Endothelial cell of umbilical vein (primary cell): ENCODE measurements at regions not wholly inside any gene's neighbourhood (a gene's known extent, or its start where the extent isn't known, plus 50 kb on each side); places are given as distances from the start of the nearest gene placed in this dataset.

Source experiments
- BruUV-seq: library from RNA; stranded (reverse); fragments of 400-500 nt; replicated peaks from 2 replicates; lab custom pipeline; 2021; lab: Mats Ljungman, UMichigan
- CTCF ChIA-PET: fragments of 300-600, 350-600 bp; sonication (Branson Sonifier 250); formaldehyde crosslinking; loops from one replicate; lab custom pipeline; 2021; ENCODE audit warnings: antibody characterized with exemption, inconsistent platforms; lab: Charles Lee
- POLR2A ChIA-PET: fragments of 300-600, 350-600 bp; sonication (Branson Sonifier 250); formaldehyde crosslinking; loops from one replicate; lab custom pipeline; 2021; ENCODE audit warnings: antibody characterized with exemption, inconsistent platforms; lab: Charles Lee
- DNase-seq: peaks from one replicate; pipeline ENCODE4 v3.0.0-alpha.2; 2011; ENCODE audit warnings: low read depth, low spot score
- FAIRE-seq: peaks from 2 replicates; lab custom pipeline; 2011; peaks lifted over from hg19 to GRCh38; lab: Jason Lieb, UNC
- H2AFZ ChIP-seq: 2 replicates; pipeline ENCODE4 v1.6.0; 2012; ENCODE audit warnings: low read depth, low read length, control low read depth, inconsistent platforms
- H3K27ac ChIP-seq: 2 replicates; pipeline ENCODE4 v1.5.1; 2011; ENCODE audit warnings: low read depth, mild to moderate bottlenecking, control low read depth, low read length, moderate library complexity; ENCODE audit not compliant: insufficient read depth
- H3K27me3 ChIP-seq, 2 experiments: 2 replicates each; pipeline versions ENCODE4 v1.6.0 to v1.6.1; 2011; ENCODE audit warnings: low read length in 2 of 2, mixed read lengths in 1 of 2; ENCODE audit not compliant: control insufficient read depth in 2 of 2, insufficient read depth in 2 of 2
- H3K36me3 ChIP-seq, 2 experiments: 2 replicates in 1 of 2; 3 replicates in 1 of 2; pipeline ENCODE4 v1.5.1; 2011; ENCODE audit warnings: low read length in 2 of 2, mild to moderate bottlenecking in 1 of 2, moderate library complexity in 1 of 2; ENCODE audit not compliant: control insufficient read depth in 2 of 2, insufficient read depth in 2 of 2; ENCODE audit errors: extremely low read depth in 1 of 2
- H3K4me1 ChIP-seq: 3 replicates; pipeline ENCODE4 v1.5.1; 2011; ENCODE audit warnings: mild to moderate bottlenecking, low read length; ENCODE audit not compliant: control insufficient read depth, insufficient read depth; ENCODE audit errors: extremely low read depth
- H3K4me2 ChIP-seq: 2 replicates; pipeline ENCODE4 v1.6.1; 2011; ENCODE audit warnings: low read length, control low read depth, mixed read lengths; ENCODE audit not compliant: insufficient read depth
- H3K4me3 ChIP-seq, 3 experiments: fragments of 200-600 bp in 1 of 3; sonication (generic), shearing (Covaris generic) in 1 of 3; replicated peaks in 1 of 3; 2 replicates each; pipeline ENCODE4 v1.5.1; 2011 to 2016; ENCODE audit warnings: control low read depth in 3 of 3, low read length in 3 of 3, mild to moderate bottlenecking in 2 of 3, inconsistent platforms in 1 of 3, low read depth in 1 of 3, moderate library complexity in 1 of 3; ENCODE audit not compliant: insufficient read depth in 1 of 3
- H3K79me2 ChIP-seq: 2 replicates; pipeline ENCODE4 v1.6.0; 2012; ENCODE audit warnings: low read length, inconsistent platforms; ENCODE audit not compliant: control insufficient read depth, insufficient read depth
- H3K9ac ChIP-seq: replicated peaks from 2 replicates; pipeline ENCODE3; 2011; ENCODE audit warnings: low read length, control low read depth; ENCODE audit not compliant: insufficient read depth; ENCODE audit errors: extremely low read depth
- H3K9me1 ChIP-seq: replicated peaks from 3 replicates; pipeline ENCODE4 v1.6.0; 2011; ENCODE audit warnings: mild to moderate bottlenecking, low read length; ENCODE audit not compliant: control insufficient read depth, insufficient read depth; ENCODE audit errors: extremely low read depth
- H3K9me3 ChIP-seq: replicated peaks from 2 replicates; pipeline ENCODE4 v1.5.1; 2012; ENCODE audit warnings: low read length, inconsistent platforms; ENCODE audit not compliant: control insufficient read depth, insufficient read depth
- H4K20me1 ChIP-seq: replicated peaks from 2 replicates; pipeline ENCODE3; 2011; ENCODE audit warnings: mild to moderate bottlenecking, low read length; ENCODE audit not compliant: control insufficient read depth, insufficient read depth; ENCODE audit errors: extremely low read depth
- EZH2 ChIP-seq: IDR thresholded peaks from 2 replicates; pipeline ENCODE4 v1.6.1; 2012; ENCODE audit warnings: borderline replicate concordance, low read depth, mild to moderate bottlenecking, moderate library complexity, low read length, inconsistent platforms; ENCODE audit not compliant: severe bottlenecking
- FOS ChIP-seq: IDR thresholded peaks from 2 replicates; pipeline ENCODE4 v1.6.1; 2011; ENCODE audit warnings: mild to moderate bottlenecking, low read length, moderate library complexity, borderline replicate concordance; ENCODE audit not compliant: insufficient read depth
- GATA2 ChIP-seq: IDR thresholded peaks from 2 replicates; pipeline ENCODE4 v1.7.0; 2011; ENCODE audit warnings: low read depth, mild to moderate bottlenecking, moderate library complexity, mixed read lengths, low read length; ENCODE audit not compliant: insufficient read length, insufficient read depth
- JUN ChIP-seq: IDR thresholded peaks from 2 replicates; pipeline ENCODE4 v1.6.1; 2011; ENCODE audit warnings: borderline replicate concordance, low read depth; ENCODE audit not compliant: insufficient read length, insufficient read depth
- MYC ChIP-seq: IDR thresholded peaks from one replicate; pipeline ENCODE4 v1.6.1; 2011; ENCODE audit warnings: mild to moderate bottlenecking, low read depth, low read length
- POLR2A ChIP-seq: IDR thresholded peaks from 2 replicates; pipeline ENCODE4 v1.6.1; 2012; ENCODE audit warnings: low read depth, mild to moderate bottlenecking, control low read depth, low read length
- POLR2AphosphoS5 ChIP-seq: IDR thresholded peaks from 2 replicates; pipeline ENCODE4 v1.6.1; 2012; ENCODE audit warnings: low read depth, mild to moderate bottlenecking, control low read depth, low read length, moderate library complexity; ENCODE audit not compliant: insufficient read depth
- dilution Hi-C: fragments of 300-500 bp; cut with MboI; formaldehyde crosslinking; loops from one replicate; pipeline ENCODE4 v1.15.0; 2019; ENCODE audit warnings: low sequenced_read_pairs; ENCODE audit not compliant: extremely low pct_ligation_motif_present
- intact Hi-C: fragments of 100-400 bp; cut with micrococcal nuclease; formaldehyde crosslinking; loops from one replicate; pipeline ENCODE4 v1.10.0; 2022
- TF ChIP-seq, protein P1 (sequence below), 2 donors: IDR thresholded peaks; 1 replicate in 1 of 2; 2 replicates in 1 of 2; pipeline ENCODE4 v1.5.1; 2011; ENCODE audit warnings: low read length in 2 of 2, mild to moderate bottlenecking in 2 of 2, moderate library complexity in 2 of 2, control low read depth in 1 of 2, inconsistent platforms in 1 of 2, low read depth in 1 of 2; ENCODE audit not compliant: insufficient read depth in 1 of 2; ENCODE audit errors: extremely low read depth in 1 of 2
- TF ChIP-seq, protein P2 (sequence below): IDR thresholded peaks from 2 replicates; pipeline ENCODE4 v1.6.1; 2011; ENCODE audit not compliant: insufficient read depth, insufficient read length

DNA sequence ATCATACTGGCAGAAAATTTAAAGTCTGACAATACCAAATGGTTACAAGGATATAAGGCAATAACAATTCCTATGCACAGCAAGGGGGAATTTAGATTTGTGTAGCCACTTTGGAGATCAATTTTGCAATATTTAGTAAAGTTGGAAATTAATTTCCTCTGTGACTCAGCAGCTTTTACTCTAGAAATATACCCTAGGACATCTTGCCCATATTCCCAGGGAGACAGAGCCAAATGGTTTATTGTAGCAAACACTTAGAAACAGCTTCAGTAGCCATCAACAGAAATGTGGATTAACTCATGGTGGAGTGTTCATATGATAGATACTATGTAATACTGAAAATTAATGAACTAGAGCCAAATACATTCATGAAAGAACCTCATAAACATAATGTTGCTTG lies 104.6 kb downstream of the BACH1 start:
- Histone ChIP-seq H3K9me3 (no peaks in the 10 kb centered on the region), H3K4me3 (no peak overlapping the region), H3K9me1 (no peaks in the 10 kb centered on the region), H3K9ac (no peak overlapping the region), H3K36me3 (no peaks in the 10 kb centered on the region), H2AFZ (no peak overlapping the region), H3K79me2 (no peaks in the 10 kb centered on the region), H3K27ac (no peak overlapping the region), H3K27me3 (no peaks in the 10 kb centered on the region), H3K4me2 (no peak overlapping the region), H3K4me1 (no peaks in the 10 kb centered on the region), H4K20me1 (no peaks in the 10 kb centered on the region)
- no peak for DNase-seq
- intact Hi-C loops: no loop called here
- no peak for FAIRE-seq
- dilution Hi-C loops: no loop called here
- no peak for TF ChIP-seq JUN
- no peak for TF ChIP-seq EZH2
- TF ChIP-seq, protein P1, sequence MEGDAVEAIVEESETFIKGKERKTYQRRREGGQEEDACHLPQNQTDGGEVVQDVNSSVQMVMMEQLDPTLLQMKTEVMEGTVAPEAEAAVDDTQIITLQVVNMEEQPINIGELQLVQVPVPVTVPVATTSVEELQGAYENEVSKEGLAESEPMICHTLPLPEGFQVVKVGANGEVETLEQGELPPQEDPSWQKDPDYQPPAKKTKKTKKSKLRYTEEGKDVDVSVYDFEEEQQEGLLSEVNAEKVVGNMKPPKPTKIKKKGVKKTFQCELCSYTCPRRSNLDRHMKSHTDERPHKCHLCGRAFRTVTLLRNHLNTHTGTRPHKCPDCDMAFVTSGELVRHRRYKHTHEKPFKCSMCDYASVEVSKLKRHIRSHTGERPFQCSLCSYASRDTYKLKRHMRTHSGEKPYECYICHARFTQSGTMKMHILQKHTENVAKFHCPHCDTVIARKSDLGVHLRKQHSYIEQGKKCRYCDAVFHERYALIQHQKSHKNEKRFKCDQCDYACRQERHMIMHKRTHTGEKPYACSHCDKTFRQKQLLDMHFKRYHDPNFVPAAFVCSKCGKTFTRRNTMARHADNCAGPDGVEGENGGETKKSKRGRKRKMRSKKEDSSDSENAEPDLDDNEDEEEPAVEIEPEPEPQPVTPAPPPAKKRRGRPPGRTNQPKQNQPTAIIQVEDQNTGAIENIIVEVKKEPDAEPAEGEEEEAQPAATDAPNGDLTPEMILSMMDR (IDR thresholded peaks at IDR 0.05; ENCODE audit: extremely low read depth in 1 of 2, insufficient read depth in 1 of 2, low read depth in 1 of 2, low read length in 2 of 2): no peak
- no peak for TF ChIP-seq POLR2AphosphoS5
- TF ChIP-seq, protein P2, sequence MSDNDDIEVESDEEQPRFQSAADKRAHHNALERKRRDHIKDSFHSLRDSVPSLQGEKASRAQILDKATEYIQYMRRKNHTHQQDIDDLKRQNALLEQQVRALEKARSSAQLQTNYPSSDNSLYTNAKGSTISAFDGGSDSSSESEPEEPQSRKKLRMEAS: no peak
- no peak for TF ChIP-seq MYC
- TF ChIP-seq FOS: no peak
- no peak for TF ChIP-seq GATA2
- TF ChIP-seq POLR2A: no peak
- POLR2A ChIA-PET: no interaction called here
- CTCF ChIA-PET: no interaction called here
- BruUV-seq: no TSS peak
